ENCODE measurements at regions not wholly inside any gene's neighbourhood (a gene's known extent, or its start where the extent isn't known, plus 50 kb on each side); places are given as distances from the start of the nearest gene placed in this dataset.
"Not testable (repeated sequence)": the region's sequence is repeated elsewhere in the genome, so short reads cannot be mapped to it uniquely, and the experiment has no call there.

GRCh38 chrX:3192835-3193234 is 151.6 kb downstream of the ARSF start:
- in situ Hi-C loops (cut with HindIII; ENCODE audit: low pct_unique_long_range_greater_than_20kb, low sequenced_read_pairs): no loop called here
- no peak for DNase-seq (ENCODE audit: low read depth)

DNA sequence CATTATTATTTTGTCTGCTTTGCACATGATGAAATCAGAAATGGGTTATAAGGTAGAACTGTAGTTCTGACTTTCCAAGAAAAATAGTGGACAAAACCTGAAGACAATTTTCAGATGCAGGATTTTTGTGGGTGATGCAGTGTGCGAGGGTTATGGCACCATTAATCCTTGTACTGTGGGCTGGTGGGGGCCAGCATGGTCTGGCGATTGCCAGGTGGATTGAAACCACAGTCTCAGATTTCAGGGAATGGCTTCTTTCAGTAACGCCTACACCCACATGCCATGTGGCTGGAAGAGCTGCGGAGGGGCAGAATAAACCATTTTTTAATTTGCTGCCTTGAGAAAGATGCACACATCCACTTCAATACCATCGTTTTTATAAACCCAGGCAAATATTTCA is 150.5 kb downstream of the ARSF start:
- no peak for DNase-seq (ENCODE audit: low read depth)
- in situ Hi-C loops (cut with HindIII; ENCODE audit: low pct_unique_long_range_greater_than_20kb, low sequenced_read_pairs): no loop called here

DNA sequence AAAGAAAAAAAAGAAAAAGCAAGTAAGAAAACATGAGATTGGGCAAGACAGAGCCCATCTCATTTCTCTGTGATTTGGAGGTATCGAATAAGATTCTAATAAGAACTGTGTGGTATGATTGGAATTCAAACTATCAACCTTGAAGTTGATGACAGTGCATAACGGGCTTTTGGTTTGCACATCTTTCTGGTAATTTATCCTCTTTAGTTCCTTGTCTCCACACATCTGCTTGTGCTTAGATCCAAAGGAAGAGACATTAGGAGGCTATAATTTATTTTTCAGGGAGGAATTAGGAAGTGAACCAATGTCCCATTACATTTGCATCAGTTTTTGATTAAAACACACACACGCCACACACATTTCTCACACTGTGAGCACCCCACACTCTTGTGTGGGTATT is 149.9 kb downstream of the ARSF start:
- no peak for DNase-seq (ENCODE audit: low read depth)
- in situ Hi-C loops (cut with HindIII; ENCODE audit: low pct_unique_long_range_greater_than_20kb, low sequenced_read_pairs): no loop called here

GRCh38 chrX:3184176-3184930 is 143.1 kb downstream of the ARSF start:
- DNase-seq (ENCODE audit: low read depth): no peak
- in situ Hi-C loops (cut with HindIII; ENCODE audit: low pct_unique_long_range_greater_than_20kb, low sequenced_read_pairs): no loop called here

GRCh38 chrX:3181846-3182245 is 140.6 kb downstream of the ARSF start:
- no peak for DNase-seq (ENCODE audit: low read depth)
- in situ Hi-C loops (cut with HindIII; ENCODE audit: low pct_unique_long_range_greater_than_20kb, low sequenced_read_pairs): no loop called here

DNA sequence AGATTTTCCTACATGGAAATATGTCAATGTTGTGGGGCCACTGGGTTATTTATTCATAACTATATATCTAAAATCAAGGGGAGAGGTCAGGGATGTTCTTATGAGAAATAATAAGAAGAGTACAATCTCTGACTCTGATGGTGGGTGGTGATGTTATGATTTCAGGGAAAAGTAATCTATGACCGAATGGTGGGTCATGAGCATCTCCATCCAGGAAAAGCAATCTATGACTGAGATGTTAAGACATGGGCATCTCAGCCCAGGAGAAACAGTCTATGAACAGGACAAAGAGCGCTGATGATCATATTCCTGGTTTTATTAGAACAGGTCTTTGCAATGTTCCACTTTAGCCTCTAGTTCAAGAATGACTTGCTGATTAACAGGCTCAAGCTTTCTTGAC is 137.1 kb downstream of the ARSF start:
- in situ Hi-C loops (cut with HindIII; ENCODE audit: low pct_unique_long_range_greater_than_20kb, low sequenced_read_pairs): no loop called here
- DNase-seq (ENCODE audit: low read depth): no peak

DNA sequence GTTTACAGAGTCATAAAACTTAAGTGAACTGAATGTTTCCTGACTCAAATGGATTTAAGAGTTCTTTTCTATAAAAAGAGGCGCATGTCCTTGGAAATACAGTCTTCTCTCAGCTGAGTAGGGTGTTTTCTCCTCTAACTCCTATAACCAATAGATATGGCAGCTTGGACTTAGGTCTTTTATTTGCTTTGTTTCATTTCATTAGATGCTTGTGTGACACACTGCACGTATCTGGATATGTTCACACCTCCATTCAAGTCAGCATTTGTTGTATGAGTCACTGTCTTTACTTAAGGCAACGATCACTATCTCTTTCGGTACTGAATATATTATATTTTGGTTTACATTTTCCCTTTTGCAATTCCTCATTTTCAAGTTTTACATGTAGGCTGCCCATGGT is 136.6 kb downstream of the ARSF start:
- in situ Hi-C loops (cut with HindIII; ENCODE audit: low pct_unique_long_range_greater_than_20kb, low sequenced_read_pairs): no loop called here
- peak; percentile 54 for DNase-seq (ENCODE audit: low read depth)

- DNase-seq (ENCODE audit: low read depth): peak; percentile 64
- in situ Hi-C loops (cut with HindIII; ENCODE audit: low pct_unique_long_range_greater_than_20kb, low sequenced_read_pairs): no loop called here
These were observed 135.2 kb downstream of the ARSF start for GRCh38 chrX:3176439-3176820.

DNA sequence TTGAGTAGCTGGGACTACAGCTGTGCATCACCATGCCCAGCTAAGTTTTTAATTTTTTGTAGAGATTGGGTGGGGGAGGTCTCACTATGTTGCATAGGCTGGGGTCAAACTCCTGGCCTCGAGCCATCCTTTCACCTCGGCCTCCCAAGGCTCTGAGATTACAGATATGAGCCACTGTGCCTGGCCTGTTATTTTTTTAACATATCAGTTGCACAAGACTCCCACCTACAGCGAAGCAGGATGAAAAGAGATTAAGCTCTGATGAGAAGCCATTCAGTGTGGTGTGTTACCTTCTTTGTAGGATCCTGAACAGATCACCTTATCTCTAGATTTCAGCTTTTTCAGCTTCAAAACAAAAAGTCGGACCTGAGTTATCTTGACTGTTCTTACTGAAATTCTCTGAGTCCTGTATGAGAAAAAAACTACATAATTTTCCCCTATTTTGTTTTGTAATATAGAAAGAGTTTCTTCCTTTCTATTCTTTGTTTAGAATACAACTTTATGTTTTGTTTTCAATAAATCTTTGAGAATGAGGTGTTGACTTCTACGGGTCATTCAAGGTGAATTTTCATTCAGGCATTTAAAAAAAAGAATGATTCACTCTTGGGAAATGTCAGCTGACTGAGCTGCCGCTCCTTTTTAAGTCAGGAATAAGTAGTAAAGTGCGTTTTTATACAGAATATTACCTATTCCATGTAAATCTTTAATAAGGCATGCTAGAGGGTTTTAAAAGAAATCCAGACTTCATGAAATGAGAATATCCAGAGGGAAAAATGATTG is 134.6 kb downstream of the ARSF start:
- in situ Hi-C loops (cut with HindIII; ENCODE audit: low pct_unique_long_range_greater_than_20kb, low sequenced_read_pairs): no loop called here

DNA sequence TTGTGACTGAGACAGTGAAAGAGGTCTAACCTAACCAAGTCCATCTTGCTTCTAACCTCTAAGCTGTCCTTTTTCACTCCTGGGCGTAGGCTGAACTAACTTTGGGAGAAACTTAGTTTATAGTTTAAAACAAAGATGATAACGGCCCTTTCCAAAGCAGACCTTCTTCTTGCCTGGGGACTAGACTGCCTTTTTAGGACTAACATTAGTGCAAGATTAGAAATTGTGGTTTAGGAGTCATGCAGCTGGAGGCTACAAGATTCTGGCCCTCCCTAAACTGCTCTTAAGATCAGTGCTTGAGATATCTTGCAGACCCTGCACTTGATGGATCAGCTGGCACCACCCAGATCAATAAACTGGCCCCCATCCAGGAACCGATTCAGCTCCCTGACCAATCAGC is 130.9 kb downstream of the ARSF start:
- DNase-seq (ENCODE audit: low read depth); in situ Hi-C loops (cut with HindIII; ENCODE audit: low pct_unique_long_range_greater_than_20kb, low sequenced_read_pairs): not testable (repeated sequence)

More for the DNA sequence above, 134.6 kb downstream of the ARSF start:
- peak; percentile 66 for DNase-seq (ENCODE audit: low read depth)

GRCh38 chrX:3169421-3169820 is 128.2 kb downstream of the ARSF start:
- in situ Hi-C loops (cut with HindIII; ENCODE audit: low pct_unique_long_range_greater_than_20kb, low sequenced_read_pairs): no loop called here
- DNase-seq (ENCODE audit: low read depth): no peak

- in situ Hi-C loops (cut with HindIII; ENCODE audit: low pct_unique_long_range_greater_than_20kb, low sequenced_read_pairs): no loop called here
- no peak for DNase-seq (ENCODE audit: low read depth)
These were observed 126.5 kb downstream of the ARSF start for GRCh38 chrX:3167771-3168170.

DNA sequence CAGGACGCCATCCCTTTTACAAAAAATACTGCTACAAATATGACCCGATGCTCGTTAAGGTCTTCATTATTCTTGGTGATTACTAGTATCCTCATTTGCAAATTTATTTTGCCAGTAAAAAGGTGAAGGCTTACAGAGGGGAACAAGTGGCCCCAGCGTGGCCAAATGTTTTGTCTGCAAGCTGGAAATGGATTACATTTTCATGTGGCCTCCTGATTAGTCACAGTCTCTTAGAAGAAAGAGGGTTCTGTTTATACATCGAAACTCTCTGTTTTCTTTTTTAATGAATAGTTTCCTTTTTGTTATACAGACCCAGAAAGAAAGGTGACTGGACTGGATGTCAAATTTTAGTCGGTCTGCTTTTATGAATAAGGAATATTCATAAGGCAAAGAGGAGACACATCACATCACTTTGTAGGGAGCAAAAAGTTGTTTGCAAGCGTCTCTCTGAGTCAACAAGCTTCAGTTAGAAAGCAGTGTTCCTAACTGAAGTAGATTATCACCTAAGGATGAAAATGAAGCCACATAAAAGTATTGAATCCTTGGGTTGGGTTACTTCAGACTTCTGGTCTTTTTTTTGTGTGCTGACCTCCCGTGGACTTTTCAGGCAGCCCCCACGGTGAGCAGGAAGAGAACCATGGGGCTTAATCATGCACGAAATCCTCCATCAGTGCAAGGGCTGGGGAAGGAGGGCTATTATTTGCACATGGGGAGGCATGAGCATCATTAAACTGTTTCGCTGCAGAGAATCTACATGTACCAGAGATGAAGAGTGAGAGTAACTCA is 125.6 kb downstream of the ARSF start:
- in situ Hi-C loops (cut with HindIII; ENCODE audit: low pct_unique_long_range_greater_than_20kb, low sequenced_read_pairs): no loop called here
- no peak for DNase-seq (ENCODE audit: low read depth)

GRCh38 chrX:3165808-3166207 is 124.5 kb downstream of the ARSF start:
- in situ Hi-C loops (cut with HindIII; ENCODE audit: low pct_unique_long_range_greater_than_20kb, low sequenced_read_pairs): no loop called here
- no peak for DNase-seq (ENCODE audit: low read depth)

Data from Caki2 (cell line).